Endothelial cell of umbilical vein (primary cell): ENCODE measurements at regions not wholly inside any gene's neighbourhood (a gene's known extent, or its start where the extent isn't known, plus 50 kb on each side); places are given as distances from the start of the nearest gene placed in this dataset.

Experiments used
- EZH2 ChIP-seq: IDR thresholded peaks from 2 replicates; pipeline ENCODE4 v1.6.1; 2012; ENCODE audit warnings: borderline replicate concordance, low read depth, mild to moderate bottlenecking, moderate library complexity, low read length, inconsistent platforms; ENCODE audit not compliant: severe bottlenecking
- FOS ChIP-seq: IDR thresholded peaks from 2 replicates; pipeline ENCODE4 v1.6.1; 2011; ENCODE audit warnings: mild to moderate bottlenecking, low read length, moderate library complexity, borderline replicate concordance; ENCODE audit not compliant: insufficient read depth
- MYC ChIP-seq: IDR thresholded peaks from one replicate; pipeline ENCODE4 v1.6.1; 2011; ENCODE audit warnings: mild to moderate bottlenecking, low read depth, low read length
- POLR2A ChIP-seq: IDR thresholded peaks from 2 replicates; pipeline ENCODE4 v1.6.1; 2012; ENCODE audit warnings: low read depth, mild to moderate bottlenecking, control low read depth, low read length
- POLR2AphosphoS5 ChIP-seq: IDR thresholded peaks from 2 replicates; pipeline ENCODE4 v1.6.1; 2012; ENCODE audit warnings: low read depth, mild to moderate bottlenecking, control low read depth, low read length, moderate library complexity; ENCODE audit not compliant: insufficient read depth
- TF ChIP-seq, protein P1 (sequence below), 2 donors: IDR thresholded peaks; 1 replicate in 1 of 2; 2 replicates in 1 of 2; pipeline ENCODE4 v1.5.1; 2011; ENCODE audit warnings: low read length in 2 of 2, mild to moderate bottlenecking in 2 of 2, moderate library complexity in 2 of 2, control low read depth in 1 of 2, inconsistent platforms in 1 of 2, low read depth in 1 of 2; ENCODE audit not compliant: insufficient read depth in 1 of 2; ENCODE audit errors: extremely low read depth in 1 of 2
- TF ChIP-seq, protein P2 (sequence below): IDR thresholded peaks from 2 replicates; pipeline ENCODE4 v1.6.1; 2011; ENCODE audit not compliant: insufficient read depth, insufficient read length

DNA sequence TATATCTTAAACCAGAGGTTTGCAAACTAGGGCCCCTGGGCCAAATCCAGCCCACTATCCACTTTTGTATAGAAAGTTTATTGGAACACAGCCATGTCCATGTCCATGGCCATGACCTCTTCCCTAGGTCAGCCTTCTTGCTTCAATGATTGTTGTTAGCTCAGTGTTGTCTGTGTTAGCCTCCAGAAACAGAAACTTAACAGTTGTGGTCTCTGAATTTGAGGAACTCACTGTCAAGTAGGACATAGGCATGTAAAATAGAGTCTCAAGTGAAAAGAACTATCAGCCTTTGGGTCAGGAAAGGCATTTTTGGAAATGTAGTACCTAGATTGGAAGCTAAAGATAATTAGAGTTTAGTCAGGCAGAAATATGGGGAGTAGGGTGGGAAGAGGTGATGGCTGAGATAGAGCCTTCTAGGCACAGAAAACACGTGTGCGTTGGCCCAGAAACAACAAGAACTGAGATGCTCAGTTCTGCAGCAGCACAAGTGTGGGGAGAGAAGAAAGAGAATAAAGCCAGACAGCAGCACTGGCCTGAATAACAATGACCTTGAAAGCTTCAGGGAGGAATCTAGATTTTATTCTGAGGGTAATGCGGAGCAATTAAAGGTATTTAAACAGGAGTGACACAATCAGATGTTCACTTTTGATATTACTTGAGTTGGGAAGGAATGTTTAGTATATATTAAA, 87.0 kb upstream of the OLIG3 start:
- TF ChIP-seq, protein P1, sequence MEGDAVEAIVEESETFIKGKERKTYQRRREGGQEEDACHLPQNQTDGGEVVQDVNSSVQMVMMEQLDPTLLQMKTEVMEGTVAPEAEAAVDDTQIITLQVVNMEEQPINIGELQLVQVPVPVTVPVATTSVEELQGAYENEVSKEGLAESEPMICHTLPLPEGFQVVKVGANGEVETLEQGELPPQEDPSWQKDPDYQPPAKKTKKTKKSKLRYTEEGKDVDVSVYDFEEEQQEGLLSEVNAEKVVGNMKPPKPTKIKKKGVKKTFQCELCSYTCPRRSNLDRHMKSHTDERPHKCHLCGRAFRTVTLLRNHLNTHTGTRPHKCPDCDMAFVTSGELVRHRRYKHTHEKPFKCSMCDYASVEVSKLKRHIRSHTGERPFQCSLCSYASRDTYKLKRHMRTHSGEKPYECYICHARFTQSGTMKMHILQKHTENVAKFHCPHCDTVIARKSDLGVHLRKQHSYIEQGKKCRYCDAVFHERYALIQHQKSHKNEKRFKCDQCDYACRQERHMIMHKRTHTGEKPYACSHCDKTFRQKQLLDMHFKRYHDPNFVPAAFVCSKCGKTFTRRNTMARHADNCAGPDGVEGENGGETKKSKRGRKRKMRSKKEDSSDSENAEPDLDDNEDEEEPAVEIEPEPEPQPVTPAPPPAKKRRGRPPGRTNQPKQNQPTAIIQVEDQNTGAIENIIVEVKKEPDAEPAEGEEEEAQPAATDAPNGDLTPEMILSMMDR (IDR thresholded peaks at IDR 0.05; ENCODE audit: extremely low read depth in 1 of 2, insufficient read depth in 1 of 2, low read depth in 1 of 2, low read length in 2 of 2): no peak
- TF ChIP-seq POLR2AphosphoS5 (no peak), EZH2 (no peak), POLR2A (no peak), FOS (no peak), MYC (no peak)
- TF ChIP-seq, protein P2, sequence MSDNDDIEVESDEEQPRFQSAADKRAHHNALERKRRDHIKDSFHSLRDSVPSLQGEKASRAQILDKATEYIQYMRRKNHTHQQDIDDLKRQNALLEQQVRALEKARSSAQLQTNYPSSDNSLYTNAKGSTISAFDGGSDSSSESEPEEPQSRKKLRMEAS: no peak
